ENCODE measurements at regions not wholly inside any gene's neighbourhood (a gene's known extent, or its start where the extent isn't known, plus 50 kb on each side); places are given as distances from the start of the nearest gene placed in this dataset.

DNA sequence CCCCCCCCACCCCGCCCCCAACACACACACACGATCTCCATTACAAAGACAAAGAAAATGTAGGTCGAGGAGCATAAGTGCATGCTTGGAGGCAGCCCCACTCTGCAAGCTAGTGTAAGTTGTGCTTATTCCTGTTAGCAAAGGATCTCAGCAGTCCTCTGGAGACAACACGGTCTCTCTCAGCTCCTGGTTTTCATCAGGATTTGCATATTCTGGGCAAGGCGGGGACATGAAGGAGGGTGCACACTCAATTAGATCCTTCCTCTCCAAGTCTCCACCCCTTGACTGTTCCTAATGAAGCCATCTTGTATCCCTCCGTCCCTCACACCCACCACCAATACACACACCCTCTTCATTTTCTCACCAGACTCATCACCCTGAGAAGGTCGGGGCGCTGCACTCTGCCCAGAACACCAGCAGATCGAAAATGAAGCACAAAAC lies 63.8 kb downstream of the MRPL46 start:
- TF ChIP-seq, protein P1, sequence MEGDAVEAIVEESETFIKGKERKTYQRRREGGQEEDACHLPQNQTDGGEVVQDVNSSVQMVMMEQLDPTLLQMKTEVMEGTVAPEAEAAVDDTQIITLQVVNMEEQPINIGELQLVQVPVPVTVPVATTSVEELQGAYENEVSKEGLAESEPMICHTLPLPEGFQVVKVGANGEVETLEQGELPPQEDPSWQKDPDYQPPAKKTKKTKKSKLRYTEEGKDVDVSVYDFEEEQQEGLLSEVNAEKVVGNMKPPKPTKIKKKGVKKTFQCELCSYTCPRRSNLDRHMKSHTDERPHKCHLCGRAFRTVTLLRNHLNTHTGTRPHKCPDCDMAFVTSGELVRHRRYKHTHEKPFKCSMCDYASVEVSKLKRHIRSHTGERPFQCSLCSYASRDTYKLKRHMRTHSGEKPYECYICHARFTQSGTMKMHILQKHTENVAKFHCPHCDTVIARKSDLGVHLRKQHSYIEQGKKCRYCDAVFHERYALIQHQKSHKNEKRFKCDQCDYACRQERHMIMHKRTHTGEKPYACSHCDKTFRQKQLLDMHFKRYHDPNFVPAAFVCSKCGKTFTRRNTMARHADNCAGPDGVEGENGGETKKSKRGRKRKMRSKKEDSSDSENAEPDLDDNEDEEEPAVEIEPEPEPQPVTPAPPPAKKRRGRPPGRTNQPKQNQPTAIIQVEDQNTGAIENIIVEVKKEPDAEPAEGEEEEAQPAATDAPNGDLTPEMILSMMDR (conservative IDR thresholded peaks at IDR 0.05; ENCODE audit: low read depth, low read length): no peak

DNA sequence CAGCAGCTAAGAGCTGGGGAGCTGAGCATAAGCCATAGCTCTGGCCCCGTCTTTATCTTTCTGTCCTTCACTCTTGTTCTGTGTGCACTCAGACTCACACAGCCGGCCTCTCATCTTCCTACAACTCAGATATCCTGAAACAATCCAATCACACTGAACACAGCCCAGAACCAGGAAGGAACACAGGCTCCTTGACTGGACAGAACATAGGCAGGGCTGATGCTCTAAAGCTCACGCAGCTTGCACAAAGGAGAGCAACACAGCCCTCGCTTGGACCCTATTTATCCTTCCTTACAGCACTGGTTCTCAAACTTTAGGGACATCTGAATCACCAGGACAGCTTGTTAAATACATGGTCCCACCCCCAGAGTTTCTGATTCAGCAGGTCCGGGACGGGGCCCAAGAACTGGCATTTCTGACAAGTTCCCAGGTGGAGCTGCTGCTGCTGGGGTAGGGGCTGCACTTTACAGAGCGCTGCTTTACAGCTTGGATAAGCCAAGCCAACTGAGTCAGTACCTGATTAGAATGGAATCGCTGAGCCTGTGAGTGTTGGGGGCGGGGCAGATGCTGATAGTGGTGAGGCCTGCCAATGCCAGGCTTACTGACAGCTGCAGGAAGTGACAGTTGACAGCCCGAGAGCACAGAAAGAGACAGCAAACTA lies 65.1 kb downstream of the MRPL46 start:
- no peak overlapping the region for H3K4me3 ChIP-seq (ENCODE audit: low read length)
- no peak for DNase-seq (ENCODE audit: low read depth)
- TF ChIP-seq, protein P1 (conservative IDR thresholded peaks at IDR 0.05; ENCODE audit: low read depth, low read length): no peak

More for the DNA sequence above, 63.8 kb downstream of the MRPL46 start:
- H3K4me3 ChIP-seq (ENCODE audit: low read length): no peak overlapping the region
- DNase-seq (ENCODE audit: low read depth): no peak

DNA sequence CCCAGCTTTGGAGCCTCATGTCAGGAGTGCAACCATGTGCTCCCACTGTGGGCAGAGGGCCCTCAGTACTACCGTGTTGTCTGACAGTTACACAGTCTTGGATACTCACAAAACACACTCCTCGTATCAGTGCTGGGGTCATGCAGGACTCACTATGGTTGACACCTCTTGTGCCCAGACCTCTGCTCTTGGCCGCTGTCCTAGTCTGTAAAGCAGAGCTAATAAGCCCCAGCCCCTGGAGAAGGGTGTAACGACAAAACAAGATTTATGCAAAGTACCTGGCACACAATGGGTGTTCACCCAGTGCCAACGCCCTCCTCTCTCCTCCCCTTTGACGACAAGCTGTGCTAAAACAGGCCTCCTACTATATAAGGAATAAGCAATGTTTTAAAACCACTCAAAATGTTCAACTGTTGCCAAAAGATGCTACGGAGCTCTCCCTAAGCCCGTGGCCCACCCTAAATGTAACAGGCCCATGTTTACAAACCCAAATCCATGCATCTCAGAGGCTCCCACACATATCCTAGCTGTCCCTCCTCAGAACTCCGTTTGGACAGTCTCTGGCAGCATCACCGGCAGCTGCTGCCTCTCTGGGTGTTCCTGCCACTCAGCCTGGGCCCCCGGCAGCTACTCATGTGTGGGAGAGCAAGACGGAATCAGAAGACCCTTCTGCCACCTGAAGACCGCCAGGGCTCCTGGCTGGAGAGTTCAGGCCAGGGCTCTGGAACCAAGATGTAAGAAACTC lies 65.8 kb downstream of the MRPL46 start:
- TF ChIP-seq, protein P1 (conservative IDR thresholded peaks at IDR 0.05; ENCODE audit: low read depth, low read length): no peak
- no peak for DNase-seq (ENCODE audit: low read depth)
- H3K4me3 ChIP-seq (ENCODE audit: low read length): no peak overlapping the region

DNA sequence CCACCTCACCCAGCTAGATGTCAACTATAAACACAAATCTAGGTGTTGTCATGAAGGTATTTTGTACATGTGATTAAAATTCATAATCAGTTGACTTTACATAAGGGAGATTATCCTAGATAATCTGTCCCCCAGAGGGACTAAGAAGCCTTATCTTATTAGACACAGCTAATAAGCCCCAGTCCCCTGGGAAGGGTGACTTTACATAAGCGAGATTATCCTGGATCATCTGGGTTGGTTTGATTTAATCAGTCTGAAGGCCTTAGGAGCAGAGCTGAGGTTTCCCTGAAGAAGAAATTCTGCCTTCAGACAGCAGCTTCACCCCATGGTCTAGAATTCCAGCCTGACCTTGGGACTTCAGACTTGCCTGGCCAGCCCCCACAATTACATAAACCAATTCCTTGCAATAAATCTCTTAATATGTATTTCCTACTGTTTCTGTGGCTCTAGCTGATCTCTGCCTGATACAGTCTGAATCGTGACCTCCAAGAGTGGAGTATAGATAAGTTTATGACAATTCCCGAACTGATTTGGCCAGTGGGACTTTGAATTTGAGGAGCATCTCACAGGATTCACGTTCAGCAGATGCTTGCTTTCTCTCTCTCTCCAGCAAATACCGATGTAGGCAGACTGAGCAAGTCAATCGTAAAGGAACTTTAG lies 66.5 kb downstream of the MRPL46 start:
- H3K4me3 ChIP-seq (ENCODE audit: low read length): no peak overlapping the region
- TF ChIP-seq, protein P1 (conservative IDR thresholded peaks at IDR 0.05; ENCODE audit: low read depth, low read length): no peak
- DNase-seq (ENCODE audit: low read depth): peak; percentile 20

DNA sequence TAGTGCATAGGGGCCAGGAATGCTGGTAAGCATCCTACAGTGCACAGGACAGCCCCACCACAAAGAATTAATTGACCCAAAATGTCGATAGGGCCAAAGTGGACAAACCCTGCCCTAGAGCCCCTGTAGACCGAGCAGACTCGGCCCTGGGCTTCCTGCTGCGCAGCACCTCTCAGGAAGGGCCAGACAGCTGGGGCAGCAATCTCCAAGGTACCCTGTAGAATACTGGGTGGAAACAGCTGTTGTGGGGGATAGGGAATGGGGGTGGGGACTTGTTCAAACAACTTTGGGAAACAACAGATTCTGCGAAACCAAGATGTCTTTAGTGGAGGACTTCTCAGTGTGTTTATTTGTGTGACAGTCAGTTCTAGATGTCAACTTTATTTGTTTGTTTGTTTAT lies 67.1 kb downstream of the MRPL46 start:
- TF ChIP-seq, protein P1 (conservative IDR thresholded peaks at IDR 0.05; ENCODE audit: low read depth, low read length): no peak
- no peak overlapping the region for H3K4me3 ChIP-seq (ENCODE audit: low read length)
- no peak for DNase-seq (ENCODE audit: low read depth)

DNA sequence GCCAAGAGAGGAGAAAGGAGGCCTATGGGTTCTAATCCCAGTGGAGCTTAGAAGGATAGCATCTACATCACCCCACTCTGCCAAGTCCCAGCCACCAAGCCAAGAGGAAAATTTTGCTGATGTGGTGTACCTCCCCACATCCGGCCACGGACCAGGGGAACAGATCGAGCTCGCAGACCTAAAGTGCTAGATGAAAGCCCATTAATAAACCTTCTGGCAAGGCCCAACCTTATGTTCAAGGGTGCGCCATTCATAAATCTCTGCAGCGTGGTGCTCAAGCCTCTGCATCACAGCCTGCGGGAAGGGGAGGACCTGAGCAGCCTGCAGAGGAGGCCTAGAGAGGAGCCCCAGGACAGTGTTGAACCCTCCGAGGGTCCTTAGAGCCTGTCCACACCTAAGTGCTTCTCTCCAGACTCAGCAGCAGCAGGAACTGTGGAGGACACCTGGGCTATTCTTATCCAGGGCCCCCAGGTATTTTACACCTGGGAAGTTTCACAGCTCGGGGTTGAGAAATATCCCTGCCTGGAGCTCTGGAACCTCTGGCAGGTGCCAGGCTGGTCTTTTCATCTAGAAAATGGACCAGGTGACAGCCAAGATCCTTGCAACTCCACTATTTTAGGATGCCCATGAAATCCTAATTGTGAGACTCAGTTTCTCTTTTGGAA lies 68.0 kb downstream of the MRPL46 start:
- no peak for DNase-seq (ENCODE audit: low read depth)
- no peak overlapping the region for H3K4me3 ChIP-seq (ENCODE audit: low read length)
- TF ChIP-seq, protein P1 (conservative IDR thresholded peaks at IDR 0.05; ENCODE audit: low read depth, low read length): no peak
